PC-9 (cell line): ENCODE measurements at regions not wholly inside any gene's neighbourhood (a gene's known extent, or its start where the extent isn't known, plus 50 kb on each side); places are given as distances from the start of the nearest gene placed in this dataset.

Experiments
- BruUV-seq: library from RNA; stranded (reverse); fragments of 400-500 nt; replicated peaks from 2 replicates; lab custom pipeline; 2021; lab: Mats Ljungman, UMichigan
- CTCF ChIA-PET: fragments of 300-600 bp; sonication (Branson Sonifier 250); formaldehyde crosslinking; loops from one replicate; lab custom pipeline; 2022; ENCODE audit warnings: antibody characterized with exemption; lab: Charles Lee
- POLR2A ChIA-PET: fragments of 300-600 bp; sonication (Branson Sonifier 250); formaldehyde crosslinking; loops from one replicate; lab custom pipeline; 2022; ENCODE audit warnings: antibody characterized with exemption; ENCODE audit not compliant: unreplicated experiment; lab: Charles Lee
- DNase-seq, 2 experiments: peaks; one replicate each; pipeline versions ENCODE4 v3.0.0 to v3.0.0-alpha.2; 2015 to 2022; ENCODE audit warnings: mixed read lengths in 1 of 2
- H2AFZ ChIP-seq: fragments of 200-600 bp; sonication (generic); 2 replicates; pipeline ENCODE4 v1.8.1; 2017; ENCODE audit warnings: antibody characterized with exemption
- H3F3A ChIP-seq: fragments of 200-600 bp; sonication (generic); 2 replicates; pipeline ENCODE4 v1.8.1; 2017; ENCODE audit warnings: antibody characterized with exemption, mild to moderate bottlenecking, low read depth; ENCODE audit not compliant: insufficient read depth
- H3K27ac ChIP-seq: fragments of 200-600 bp; sonication (generic); 2 replicates; pipeline ENCODE4 v1.6.1; 2016; ENCODE audit warnings: mixed run types
- H3K27me3 ChIP-seq: fragments of 200-600 bp; sonication (generic); 2 replicates; pipeline ENCODE4 v1.6.1; 2016; ENCODE audit warnings: low read depth, mixed run types; ENCODE audit not compliant: insufficient read depth
- H3K36me3 ChIP-seq: fragments of 200-600 bp; sonication (generic); 2 replicates; pipeline ENCODE4 v1.6.1; 2016; ENCODE audit warnings: low read depth, mixed run types
- H3K4me1 ChIP-seq: fragments of 200-600 bp; sonication (generic); replicated peaks from 2 replicates; pipeline ENCODE4 v1.6.1; 2016; ENCODE audit warnings: mixed run types; ENCODE audit not compliant: insufficient read depth
- H3K4me2 ChIP-seq: fragments of 200-600 bp; sonication (generic); 2 replicates; pipeline ENCODE4 v1.6.1; 2017; ENCODE audit warnings: mixed run types
- H3K4me3 ChIP-seq: fragments of 200-600 bp; sonication (generic); 2 replicates; pipeline ENCODE4 v1.6.1; 2016; ENCODE audit warnings: mixed run types
- H3K79me2 ChIP-seq: fragments of 200-600 bp; sonication (generic); 2 replicates; pipeline ENCODE4 v1.6.1; 2017; ENCODE audit warnings: low read depth, mixed run types
- H3K9me2 ChIP-seq: fragments of 200-600 bp; sonication (generic); 2 replicates; pipeline ENCODE4 v1.8.1; 2017; ENCODE audit warnings: mild to moderate bottlenecking; ENCODE audit not compliant: insufficient read depth
- H3K9me3 ChIP-seq: fragments of 200-600 bp; sonication (generic); 2 replicates; pipeline ENCODE4 v1.8.1; 2016; ENCODE audit warnings: low read depth; ENCODE audit not compliant: insufficient read depth
- H4K20me1 ChIP-seq: fragments of 200-600 bp; sonication (generic); 2 replicates; pipeline ENCODE4 v1.8.1; 2017; ENCODE audit not compliant: insufficient read depth
- EZH2 ChIP-seq: fragments of 200-600 bp; sonication (generic); IDR thresholded peaks from 2 replicates; pipeline ENCODE4 v1.8.0; 2017; ENCODE audit warnings: antibody characterized with exemption, low read depth
- intact Hi-C: fragments of 100-400 bp; cut with micrococcal nuclease; formaldehyde crosslinking; loops from one replicate; pipeline ENCODE4 v1.10.0; 2022; ENCODE audit not compliant: unreplicated experiment
- TF ChIP-seq, protein P1 (sequence below): fragments of 200-600 bp; sonication (generic); conservative IDR thresholded peaks from 2 replicates; pipeline ENCODE4 v1.6.1; 2017; ENCODE audit warnings: mixed run types, antibody characterized with exemption, mild to moderate bottlenecking, moderate library complexity

DNA sequence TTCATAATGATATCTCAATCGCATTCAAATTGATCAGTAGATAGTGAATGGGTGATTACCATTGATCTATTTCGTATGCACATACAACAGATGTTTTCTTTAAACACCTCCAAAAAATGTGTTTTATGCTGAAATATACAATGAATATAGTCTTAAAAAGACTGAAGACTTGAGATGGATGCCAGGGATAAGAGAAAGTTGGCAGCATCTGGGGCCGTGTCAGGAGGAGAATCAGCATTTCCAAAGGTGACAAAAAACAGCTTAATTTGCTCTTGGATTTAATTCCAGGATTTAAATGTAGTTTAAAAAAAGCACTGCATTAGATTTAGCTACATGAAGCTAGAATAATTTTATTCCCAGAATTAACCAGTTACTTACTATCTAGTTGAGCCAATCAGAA lies 199.7 kb upstream of the CNTN3 start:
- POLR2A ChIA-PET = no interaction called here
- no TSS peak for BruUV-seq
- H3F3A ChIP-seq = no peaks in the 10 kb centered on the region
- H3K27ac ChIP-seq = no peak overlapping the region
- H3K4me1 ChIP-seq = no peaks in the 10 kb centered on the region
- no peak for DNase-seq
- H3K9me2 ChIP-seq = no peaks in the 10 kb centered on the region
- H3K4me2 ChIP-seq = no peak overlapping the region
- H3K4me3 ChIP-seq = no peak overlapping the region
- H3K36me3 ChIP-seq = no peaks in the 10 kb centered on the region
- no peaks in the 10 kb centered on the region for H3K27me3 ChIP-seq
- CTCF ChIA-PET = no interaction called here
- no peaks in the 10 kb centered on the region for H3K9me3 ChIP-seq
- no peaks in the 10 kb centered on the region for H3K79me2 ChIP-seq
- no peaks in the 10 kb centered on the region for H4K20me1 ChIP-seq
- H2AFZ ChIP-seq = no peak overlapping the region
- TF ChIP-seq EZH2 = no peak
- TF ChIP-seq, protein P1, sequence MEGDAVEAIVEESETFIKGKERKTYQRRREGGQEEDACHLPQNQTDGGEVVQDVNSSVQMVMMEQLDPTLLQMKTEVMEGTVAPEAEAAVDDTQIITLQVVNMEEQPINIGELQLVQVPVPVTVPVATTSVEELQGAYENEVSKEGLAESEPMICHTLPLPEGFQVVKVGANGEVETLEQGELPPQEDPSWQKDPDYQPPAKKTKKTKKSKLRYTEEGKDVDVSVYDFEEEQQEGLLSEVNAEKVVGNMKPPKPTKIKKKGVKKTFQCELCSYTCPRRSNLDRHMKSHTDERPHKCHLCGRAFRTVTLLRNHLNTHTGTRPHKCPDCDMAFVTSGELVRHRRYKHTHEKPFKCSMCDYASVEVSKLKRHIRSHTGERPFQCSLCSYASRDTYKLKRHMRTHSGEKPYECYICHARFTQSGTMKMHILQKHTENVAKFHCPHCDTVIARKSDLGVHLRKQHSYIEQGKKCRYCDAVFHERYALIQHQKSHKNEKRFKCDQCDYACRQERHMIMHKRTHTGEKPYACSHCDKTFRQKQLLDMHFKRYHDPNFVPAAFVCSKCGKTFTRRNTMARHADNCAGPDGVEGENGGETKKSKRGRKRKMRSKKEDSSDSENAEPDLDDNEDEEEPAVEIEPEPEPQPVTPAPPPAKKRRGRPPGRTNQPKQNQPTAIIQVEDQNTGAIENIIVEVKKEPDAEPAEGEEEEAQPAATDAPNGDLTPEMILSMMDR = no peak
- intact Hi-C loops = no loop called here

DNA sequence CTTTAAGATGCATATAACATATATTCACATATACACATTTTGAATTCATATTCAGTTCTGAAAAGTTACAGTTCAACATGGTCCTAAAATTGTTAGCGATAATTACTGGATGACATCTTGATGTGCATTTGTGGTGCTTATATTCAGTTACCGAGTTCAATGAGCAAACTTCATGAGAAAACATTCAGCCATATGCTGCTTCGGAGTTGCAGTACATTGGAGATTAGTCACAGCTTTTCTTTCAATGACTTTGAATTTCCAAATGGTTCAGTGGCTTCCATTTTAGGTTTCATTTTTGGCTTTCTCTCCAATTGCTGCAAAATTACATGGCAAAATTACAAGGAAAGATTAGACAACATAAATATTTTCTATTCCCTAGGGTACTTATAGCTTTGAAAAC lies 198.3 kb upstream of the CNTN3 start:
- POLR2A ChIA-PET = no interaction called here

DNA sequence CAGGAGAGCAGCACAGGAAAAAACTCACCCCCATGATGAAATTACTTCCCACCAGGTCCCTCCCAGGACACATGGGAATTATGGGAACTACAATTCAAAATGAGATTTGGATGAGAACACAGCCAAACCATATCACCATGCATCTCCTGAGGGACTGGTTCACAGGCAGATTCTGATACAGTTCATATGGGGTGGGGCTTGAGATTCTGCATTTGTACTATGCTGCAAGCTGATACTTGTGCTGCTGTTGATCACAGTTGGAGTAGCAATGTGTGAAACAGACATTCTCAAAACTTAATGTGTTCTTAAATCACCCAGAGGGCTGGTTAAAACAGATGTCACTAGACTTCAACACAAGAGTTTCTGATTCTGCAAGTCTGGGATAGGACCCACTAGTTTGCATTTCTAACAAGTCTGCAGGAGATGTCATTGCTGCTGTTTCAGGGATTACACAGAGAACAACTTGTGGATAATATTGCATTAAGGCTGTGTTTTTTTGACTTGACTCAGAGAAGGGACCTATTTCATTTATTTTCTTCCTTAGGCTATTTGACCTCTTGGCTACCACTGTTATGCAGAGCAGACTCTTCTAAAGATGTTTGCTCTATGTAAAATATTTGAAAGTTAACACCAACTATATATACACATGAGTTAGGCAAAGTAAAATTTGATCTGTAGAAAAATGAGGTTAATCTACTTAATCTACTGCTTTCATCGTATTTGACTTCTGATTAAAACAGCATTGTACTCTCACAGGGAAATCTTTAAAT lies 194.2 kb upstream of the CNTN3 start:
- no peaks in the 10 kb centered on the region for H3K9me3 ChIP-seq
- intact Hi-C loops = no loop called here
- no peak for DNase-seq
- H3F3A ChIP-seq = no peaks in the 10 kb centered on the region
- H4K20me1 ChIP-seq = no peaks in the 10 kb centered on the region
- POLR2A ChIA-PET = no interaction called here
- H3K9me2 ChIP-seq = no peaks in the 10 kb centered on the region
- no TSS peak for BruUV-seq
- no peaks in the 10 kb centered on the region for H3K36me3 ChIP-seq
- H2AFZ ChIP-seq = no peak overlapping the region
- H3K27me3 ChIP-seq = no peaks in the 10 kb centered on the region
- TF ChIP-seq, protein P1 = no peak
- TF ChIP-seq EZH2 = no peak
- CTCF ChIA-PET = no interaction called here
- H3K4me3 ChIP-seq = no peak overlapping the region
- no peaks in the 10 kb centered on the region for H3K4me1 ChIP-seq
- no peak overlapping the region for H3K27ac ChIP-seq
- H3K79me2 ChIP-seq = no peaks in the 10 kb centered on the region
- H3K4me2 ChIP-seq = no peak overlapping the region

More for the DNA sequence above, 198.3 kb upstream of the CNTN3 start:
- CTCF ChIA-PET = no interaction called here
- Histone ChIP-seq H3K79me2 (no peaks in the 10 kb centered on the region), H3K9me2 (no peaks in the 10 kb centered on the region), H3K9me3 (no peaks in the 10 kb centered on the region), H4K20me1 (no peaks in the 10 kb centered on the region), H3K36me3 (no peaks in the 10 kb centered on the region), H3K4me1 (no peaks in the 10 kb centered on the region), H3F3A (no peaks in the 10 kb centered on the region), H3K4me3 (no peak overlapping the region), H3K27me3 (no peaks in the 10 kb centered on the region), H2AFZ (no peak overlapping the region), H3K4me2 (no peak overlapping the region), H3K27ac (no peak overlapping the region)
- DNase-seq = no peak
- BruUV-seq = no TSS peak
- no peak for TF ChIP-seq EZH2
- TF ChIP-seq, protein P1 = no peak
- intact Hi-C loops = no loop called here
